ENCODE measurements at regions not wholly inside any gene's neighbourhood (a gene's known extent, or its start where the extent isn't known, plus 50 kb on each side); places are given as distances from the start of the nearest gene placed in this dataset.

DNA sequence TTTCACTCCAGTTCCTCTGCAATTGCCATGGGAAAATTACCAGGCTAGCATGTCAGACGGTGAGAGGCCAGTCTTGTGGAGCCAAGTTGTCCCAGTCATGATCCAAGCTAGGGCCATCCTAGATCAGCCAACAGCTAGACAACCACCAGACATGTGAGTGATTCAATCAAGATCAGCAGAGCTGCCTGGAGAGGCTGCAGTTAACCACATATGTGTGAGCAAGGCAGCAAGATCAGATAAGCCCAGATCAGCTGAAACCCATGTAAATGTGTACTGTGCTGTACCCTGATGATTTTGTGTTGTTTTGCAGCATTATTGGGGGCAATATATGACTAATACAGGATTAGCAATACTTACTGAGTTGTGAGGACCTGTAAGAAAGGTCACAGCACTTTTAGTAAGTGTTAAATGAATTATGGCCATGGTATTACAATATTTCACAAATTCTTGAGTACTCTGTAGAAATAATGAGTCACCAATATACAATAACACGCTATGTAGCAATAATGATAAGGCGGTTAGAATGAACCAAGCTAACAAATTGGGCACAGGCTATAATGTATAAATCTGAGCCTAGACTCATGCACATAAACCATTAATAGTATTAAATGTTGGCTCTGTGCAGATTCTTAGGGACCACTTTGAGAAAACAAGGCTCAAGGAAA is 91.4 kb downstream of the SUDS3 start:
- H3K9me3 ChIP-seq (replicated peaks in 1 of 11): peaks cover 0 to 11% (median 0%) of the 10 kb centered on the region in 11 experiments; a peak in 4 of 22 replicates
- no peaks in the 10 kb centered on the region for H3K36me3 ChIP-seq
- no peak for TF ChIP-seq Cebpa-rat (IDR thresholded peaks at IDR 0.05)
- H3K9ac ChIP-seq: no peak overlapping the region
- H3K4me2 ChIP-seq: no peak overlapping the region
- H4K20me1 ChIP-seq: no peaks in the 10 kb centered on the region
- H3K27ac ChIP-seq: no peak overlapping the region
- no peak overlapping the region for H3K4me3 ChIP-seq
- no peaks in the 10 kb centered on the region for H3K4me1 ChIP-seq
- H3K27me3 ChIP-seq: no peaks in the 10 kb centered on the region

DNA sequence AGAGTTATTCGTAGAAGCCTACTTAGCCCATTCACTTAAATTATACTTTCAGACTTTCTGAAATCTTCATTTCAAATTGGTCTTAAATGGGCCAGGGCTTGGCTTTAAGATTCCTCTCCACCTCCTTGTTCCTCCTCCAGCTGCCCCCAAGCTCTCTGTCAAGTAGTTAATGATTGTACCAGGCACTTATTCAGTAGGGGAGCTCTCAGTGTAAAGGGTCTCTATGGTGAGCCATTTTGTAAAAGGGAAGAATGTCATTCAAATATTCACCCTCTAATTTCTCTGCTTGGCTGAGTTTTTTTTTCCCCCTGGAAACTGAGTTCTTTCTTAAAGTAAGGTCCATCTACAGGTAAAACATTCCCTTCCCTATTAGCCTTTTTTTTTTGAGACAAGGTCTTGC is 96.6 kb downstream of the SUDS3 start:
- Histone ChIP-seq H3K4me3 (no peak overlapping the region), H4K20me1 (no peaks in the 10 kb centered on the region), H3K27me3 (no peaks in the 10 kb centered on the region), H3K27ac (no peak overlapping the region), H3K4me2 (no peak overlapping the region), H3K9ac (no peak overlapping the region), H3K4me1 (no peaks in the 10 kb centered on the region), H3K9me3 (replicated peaks in 1 of 11) (peaks cover 0 to 11% (median 0%) of the 10 kb centered on the region in 11 experiments; a peak in 4 of 22 replicates), H3K36me3 (no peaks in the 10 kb centered on the region)
- TF ChIP-seq Cebpa-rat (IDR thresholded peaks at IDR 0.05): no peak

DNA sequence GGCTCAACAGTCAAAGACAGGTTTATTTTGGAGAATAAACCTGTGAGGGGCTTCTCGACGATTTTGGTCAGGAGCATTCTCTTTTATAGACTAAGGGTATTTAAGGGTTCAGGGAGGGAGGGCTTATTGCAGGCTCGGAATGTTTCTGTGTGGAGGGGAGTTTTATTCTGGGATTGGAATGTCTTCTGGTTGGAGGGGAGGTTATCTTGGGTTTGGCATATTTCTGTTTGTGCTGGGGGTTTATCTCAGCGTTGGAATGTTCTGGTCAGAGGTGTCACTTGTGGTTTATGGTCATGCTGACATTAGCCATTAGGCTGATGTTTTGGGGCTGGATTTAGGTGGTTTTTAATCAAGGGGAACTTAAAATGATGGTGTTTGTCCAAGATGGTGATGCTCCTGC is 103.9 kb downstream of the SUDS3 start:
- H3K27me3 ChIP-seq: no peaks in the 10 kb centered on the region
- no peaks in the 10 kb centered on the region for H3K9me3 ChIP-seq (replicated peaks in 1 of 11)
- H3K4me3 ChIP-seq: no peak overlapping the region
- no peaks in the 10 kb centered on the region for H3K36me3 ChIP-seq
- H3K4me2 ChIP-seq: no peak overlapping the region
- no peaks in the 10 kb centered on the region for H3K4me1 ChIP-seq
- H3K9ac ChIP-seq: no peak overlapping the region
- H4K20me1 ChIP-seq: no peaks in the 10 kb centered on the region
- H3K27ac ChIP-seq: no peak overlapping the region
- TF ChIP-seq Cebpa-rat (IDR thresholded peaks at IDR 0.05): no peak

DNA sequence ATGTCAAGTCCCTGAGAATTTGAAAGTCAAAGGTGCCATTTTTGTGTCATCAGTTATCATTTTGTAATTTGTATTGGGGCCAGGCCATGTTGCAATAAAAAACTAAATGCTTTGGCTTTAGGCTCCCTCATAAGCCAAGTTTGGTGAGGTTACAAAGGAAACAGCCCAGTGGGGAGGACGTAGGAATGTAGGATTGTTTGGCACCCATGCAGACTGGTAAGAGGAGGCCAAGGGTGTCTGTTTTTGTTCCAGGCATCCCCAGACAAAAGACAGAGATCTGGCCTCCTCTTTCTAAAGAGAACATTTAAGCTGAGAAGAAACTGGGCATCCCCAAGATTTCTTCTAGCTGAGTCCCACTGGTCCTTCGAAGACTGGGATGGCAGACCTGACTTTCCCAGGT is 111.7 kb downstream of the SUDS3 start:
- no peaks in the 10 kb centered on the region for H3K36me3 ChIP-seq
- no peaks in the 10 kb centered on the region for H4K20me1 ChIP-seq
- TF ChIP-seq Cebpa-rat (IDR thresholded peaks at IDR 0.05): no peak
- no peak overlapping the region for H3K9ac ChIP-seq
- H3K4me2 ChIP-seq: no peak overlapping the region
- H3K4me3 ChIP-seq: no peak overlapping the region
- H3K9me3 ChIP-seq (replicated peaks in 1 of 11): peaks cover 0 to 23% (median 12%) of the 10 kb centered on the region in 11 experiments; a peak in 17 of 22 replicates
- H3K27me3 ChIP-seq: no peaks in the 10 kb centered on the region
- peaks cover 0 to 6% (median 0%) of the 10 kb centered on the region in 10 experiments; a peak in 3 of 20 replicates for H3K4me1 ChIP-seq
- no peak overlapping the region for H3K27ac ChIP-seq

DNA sequence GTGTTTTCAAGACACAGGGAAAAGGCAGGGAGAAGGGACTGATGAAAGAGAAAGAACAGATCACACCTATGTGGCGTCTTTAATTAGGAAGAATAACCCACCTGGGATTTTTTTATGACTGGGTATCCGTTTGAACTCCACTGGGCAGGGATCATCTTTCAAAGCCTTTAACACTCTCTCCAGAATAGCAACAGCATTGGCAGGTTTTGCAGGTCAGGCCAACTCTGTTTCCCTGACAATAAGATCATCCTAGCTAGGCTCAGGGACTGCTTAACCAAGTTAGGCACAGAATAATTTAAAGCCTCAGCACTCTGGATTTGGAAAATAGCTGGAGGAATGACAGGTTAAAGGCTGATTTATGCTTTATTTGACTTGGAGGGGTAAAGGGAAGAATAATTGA is 117.6 kb downstream of the SUDS3 start:
- Histone ChIP-seq H3K4me1 (peaks cover 0 to 12% (median 5%) of the 10 kb centered on the region in 10 experiments; a peak in 8 of 20 replicates), H3K9ac (no peak overlapping the region), H3K27ac (no peak overlapping the region), H3K36me3 (no peaks in the 10 kb centered on the region), H3K4me2 (no peak overlapping the region), H3K9me3 (replicated peaks in 1 of 11) (peaks cover 0 to 2% (median 0%) of the 10 kb centered on the region in 11 experiments; a peak in 4 of 22 replicates), H3K4me3 (no peak overlapping the region), H3K27me3 (no peaks in the 10 kb centered on the region), H4K20me1 (no peaks in the 10 kb centered on the region)
- TF ChIP-seq Cebpa-rat (IDR thresholded peaks at IDR 0.05): no peak

DNA sequence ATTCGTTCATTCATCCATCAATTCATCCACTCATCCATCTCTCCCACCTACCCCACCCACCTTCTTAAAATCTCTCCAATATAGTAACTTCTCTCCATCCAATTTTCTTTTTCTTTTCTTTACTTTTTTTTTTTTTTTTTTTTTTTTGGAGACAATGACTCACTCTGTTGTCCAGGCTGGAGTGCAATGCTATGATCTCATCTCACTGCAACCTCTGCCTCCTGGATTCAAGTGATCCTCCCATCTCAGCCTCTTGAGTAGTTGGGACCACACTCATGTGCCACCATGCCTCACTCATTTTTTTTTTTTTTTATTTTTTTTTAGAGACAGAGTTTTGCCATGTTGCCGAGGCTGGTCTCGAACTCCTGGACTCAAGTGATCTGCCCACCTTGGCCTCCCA is 118.4 kb downstream of the SUDS3 start:
- Histone ChIP-seq H3K36me3 (no peaks in the 10 kb centered on the region), H3K4me2 (no peak overlapping the region), H3K4me3 (no peak overlapping the region), H4K20me1 (no peaks in the 10 kb centered on the region), H3K27me3 (no peaks in the 10 kb centered on the region), H3K9me3 (replicated peaks in 1 of 11) (no peaks in the 10 kb centered on the region), H3K4me1 (peaks cover 0 to 7% (median 5%) of the 10 kb centered on the region in 10 experiments; a peak in 7 of 20 replicates), H3K27ac (no peak overlapping the region), H3K9ac (no peak overlapping the region)
- TF ChIP-seq Cebpa-rat (IDR thresholded peaks at IDR 0.05): no peak

DNA sequence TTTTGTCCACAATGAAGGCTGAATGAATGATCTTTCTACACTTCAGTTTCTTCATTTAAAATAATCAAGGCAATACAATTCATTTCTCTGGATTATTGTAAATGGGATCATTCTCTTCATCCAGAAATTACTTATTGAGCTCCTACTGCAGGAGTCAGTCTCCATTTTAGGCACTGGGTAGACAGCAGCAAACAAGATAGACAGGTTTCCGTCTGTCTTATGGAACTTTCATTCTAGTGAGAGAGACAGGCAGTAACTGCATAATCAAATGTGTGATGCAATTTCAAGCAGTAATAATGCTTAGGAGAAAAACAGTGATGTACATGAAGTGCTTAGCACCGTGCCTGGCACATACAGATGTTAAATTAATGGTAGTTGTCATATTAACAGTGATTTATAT is 118.9 kb downstream of the SUDS3 start:
- H3K4me3 ChIP-seq: no peak overlapping the region
- H3K9ac ChIP-seq: no peak overlapping the region
- no peaks in the 10 kb centered on the region for H3K36me3 ChIP-seq
- no peak overlapping the region for H3K4me2 ChIP-seq
- H3K27me3 ChIP-seq: no peaks in the 10 kb centered on the region
- H3K4me1 ChIP-seq: peaks cover 0 to 7% (median 5%) of the 10 kb centered on the region in 10 experiments; a peak in 7 of 20 replicates
- no peaks in the 10 kb centered on the region for H4K20me1 ChIP-seq
- no peak for TF ChIP-seq Cebpa-rat (IDR thresholded peaks at IDR 0.05)
- no peak overlapping the region for H3K27ac ChIP-seq
- no peaks in the 10 kb centered on the region for H3K9me3 ChIP-seq (replicated peaks in 1 of 11)

DNA sequence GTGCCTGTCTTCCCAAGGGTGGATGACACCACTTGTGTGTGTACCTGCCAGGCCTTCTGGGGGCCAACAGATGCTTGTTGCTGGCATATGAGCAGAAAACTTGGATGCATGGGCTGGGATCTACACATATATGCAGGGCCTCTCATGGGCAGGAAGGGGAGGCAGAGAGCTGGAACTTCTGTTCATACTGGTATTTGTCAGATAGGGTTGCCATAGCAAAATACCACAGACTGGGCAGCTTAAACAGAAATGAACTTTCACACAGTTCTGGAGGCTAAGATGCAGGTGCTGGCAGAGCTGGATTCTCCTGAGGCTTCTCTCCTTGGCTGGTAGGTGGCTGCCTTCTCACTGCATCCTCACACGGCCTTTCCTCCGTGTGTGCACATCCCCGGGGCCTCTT is 121.8 kb downstream of the SUDS3 start:
- TF ChIP-seq Cebpa-rat (IDR thresholded peaks at IDR 0.05): no peak
- Histone ChIP-seq H3K4me3 (no peak overlapping the region), H3K9me3 (replicated peaks in 1 of 11) (no peaks in the 10 kb centered on the region), H3K4me1 (peaks cover 0 to 14% (median 5%) of the 10 kb centered on the region in 10 experiments; a peak in 8 of 20 replicates), H3K27me3 (no peaks in the 10 kb centered on the region), H3K36me3 (no peaks in the 10 kb centered on the region), H3K27ac (no peak overlapping the region), H3K4me2 (peak overlapping the region in 5 of 11 experiments; percentile 3 to 34 (median 16); a peak in 5 of 22 replicates), H4K20me1 (no peaks in the 10 kb centered on the region), H3K9ac (no peak overlapping the region)

DNA sequence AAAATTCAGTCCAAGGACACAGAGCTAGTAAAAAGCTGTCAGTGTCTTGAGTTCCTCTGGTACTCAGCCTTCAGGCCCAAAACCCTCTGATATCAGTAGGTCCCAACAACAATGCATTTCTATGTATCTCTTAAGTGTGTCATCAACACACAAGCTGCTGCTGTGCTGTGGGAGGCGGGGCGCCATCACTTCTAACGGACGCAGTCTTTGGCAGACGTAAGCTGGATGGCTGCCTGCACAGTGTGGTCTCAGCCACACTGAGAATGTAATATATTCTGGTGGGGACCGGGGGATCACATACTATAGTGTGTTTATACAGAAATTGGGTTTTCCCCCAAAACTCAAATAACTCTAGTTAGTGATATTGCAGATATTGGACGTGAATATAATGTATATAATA is 123.9 kb downstream of the SUDS3 start:
- no peak overlapping the region for H3K9ac ChIP-seq
- H3K36me3 ChIP-seq: no peaks in the 10 kb centered on the region
- no peak overlapping the region for H3K4me3 ChIP-seq
- TF ChIP-seq Cebpa-rat (IDR thresholded peaks at IDR 0.05): no peak
- H3K27me3 ChIP-seq: no peaks in the 10 kb centered on the region
- no peak overlapping the region for H3K4me2 ChIP-seq
- no peaks in the 10 kb centered on the region for H4K20me1 ChIP-seq
- no peak overlapping the region for H3K27ac ChIP-seq
- H3K9me3 ChIP-seq (replicated peaks in 1 of 11): peaks cover 0 to 6% (median 0%) of the 10 kb centered on the region in 11 experiments; a peak in 3 of 22 replicates
- peaks cover 0 to 14% (median 5%) of the 10 kb centered on the region in 10 experiments; a peak in 8 of 20 replicates for H3K4me1 ChIP-seq

DNA sequence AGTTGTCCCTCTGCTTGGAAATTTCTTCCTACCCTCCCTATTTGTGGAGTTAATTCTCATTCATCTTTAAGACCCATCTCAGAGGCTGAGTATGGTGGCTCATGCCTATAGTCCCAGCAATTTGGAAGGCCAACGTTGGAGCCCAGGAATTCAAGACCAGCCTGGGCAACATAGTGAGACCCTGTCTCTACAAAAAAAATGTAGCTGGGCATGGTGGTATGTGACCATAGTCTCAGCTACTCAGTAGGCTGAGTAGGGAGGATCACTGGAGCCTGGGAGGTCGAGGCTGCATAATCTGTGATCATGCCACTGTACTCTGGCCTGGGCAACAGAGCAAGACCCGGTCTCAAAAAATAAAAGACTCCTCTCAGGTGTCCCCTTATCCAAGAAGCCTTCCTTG is 125.1 kb downstream of the SUDS3 start:
- H3K27me3 ChIP-seq: no peaks in the 10 kb centered on the region
- no peak overlapping the region for H3K4me3 ChIP-seq
- no peak overlapping the region for H3K4me2 ChIP-seq
- peaks cover 0 to 6% (median 0%) of the 10 kb centered on the region in 11 experiments; a peak in 3 of 22 replicates for H3K9me3 ChIP-seq (replicated peaks in 1 of 11)
- no peak overlapping the region for H3K9ac ChIP-seq
- H3K27ac ChIP-seq: no peak overlapping the region
- H4K20me1 ChIP-seq: no peaks in the 10 kb centered on the region
- no peak for TF ChIP-seq Cebpa-rat (IDR thresholded peaks at IDR 0.05)
- no peaks in the 10 kb centered on the region for H3K36me3 ChIP-seq
- H3K4me1 ChIP-seq: peaks cover 0 to 14% (median 5%) of the 10 kb centered on the region in 10 experiments; a peak in 8 of 20 replicates
